ENCODE measurements at regions not wholly inside any gene's neighbourhood (a gene's known extent, or its start where the extent isn't known, plus 50 kb on each side); places are given as distances from the start of the nearest gene placed in this dataset.

DNA sequence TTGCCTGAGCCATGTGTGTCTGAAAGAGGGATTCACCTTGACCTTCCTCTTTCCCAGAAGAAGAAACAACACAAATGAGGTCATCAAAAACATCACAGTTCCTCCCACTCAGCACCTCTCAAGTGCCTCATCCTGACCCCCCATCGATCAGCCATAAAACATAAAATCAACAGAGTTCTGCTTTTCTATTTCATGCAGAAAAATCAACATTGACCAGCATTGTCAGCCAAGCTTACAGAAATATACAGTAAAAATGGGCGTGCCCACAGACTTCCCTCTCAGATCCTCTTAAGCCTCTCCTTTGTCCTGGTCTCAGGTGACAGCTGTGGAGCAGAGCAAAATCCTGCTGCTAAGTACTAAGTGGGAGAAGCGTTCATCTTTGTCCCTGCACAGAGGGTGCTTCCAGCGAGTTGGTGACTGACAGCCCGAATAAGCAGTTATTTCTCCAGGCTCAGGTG, 213.3 kb downstream of the OLFM4 start:
- no peak overlapping the region for H3K4me3 ChIP-seq (ENCODE audit: low read depth, low read length)
- H3K4me1 ChIP-seq (ENCODE audit: insufficient read depth) = no peaks in the 10 kb centered on the region
- no peak overlapping the region for H3K27ac ChIP-seq (ENCODE audit: low read depth)
- H3K36me3 ChIP-seq (ENCODE audit: insufficient read depth) = no peaks in the 10 kb centered on the region
- 71% methylated on average over 5 of the region's 5 CpGs for WGBS
- no peak for DNase-seq (ENCODE audit: extremely low spot score)

DNA sequence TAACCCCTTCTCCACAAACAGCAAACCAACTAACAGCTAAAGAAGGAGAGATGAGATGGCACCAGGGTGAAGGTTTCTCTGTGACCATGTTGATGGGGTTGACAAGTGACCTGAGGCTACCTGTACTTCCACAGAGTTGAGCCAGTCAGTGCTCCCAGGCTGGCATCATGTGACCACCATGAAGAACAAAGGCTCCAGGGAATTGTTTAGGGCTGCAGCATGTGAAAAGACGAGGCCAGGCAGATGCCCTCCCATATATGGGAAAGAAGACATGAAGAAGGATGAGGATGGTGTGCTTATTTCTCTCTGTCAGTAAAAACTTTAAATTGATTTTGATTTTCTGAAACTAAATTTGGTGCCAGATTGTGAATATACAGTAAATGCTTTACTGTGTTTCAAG, 220.6 kb downstream of the OLFM4 start:
- 46% methylated on average over 1 of the region's 1 CpG for WGBS
- no peak overlapping the region for H3K27ac ChIP-seq (ENCODE audit: low read depth)
- no peak for DNase-seq (ENCODE audit: extremely low spot score)
- H3K36me3 ChIP-seq (ENCODE audit: insufficient read depth) = no peaks in the 10 kb centered on the region
- H3K4me3 ChIP-seq (ENCODE audit: low read depth, low read length) = no peak overlapping the region
- no peaks in the 10 kb centered on the region for H3K4me1 ChIP-seq (ENCODE audit: insufficient read depth)

DNA sequence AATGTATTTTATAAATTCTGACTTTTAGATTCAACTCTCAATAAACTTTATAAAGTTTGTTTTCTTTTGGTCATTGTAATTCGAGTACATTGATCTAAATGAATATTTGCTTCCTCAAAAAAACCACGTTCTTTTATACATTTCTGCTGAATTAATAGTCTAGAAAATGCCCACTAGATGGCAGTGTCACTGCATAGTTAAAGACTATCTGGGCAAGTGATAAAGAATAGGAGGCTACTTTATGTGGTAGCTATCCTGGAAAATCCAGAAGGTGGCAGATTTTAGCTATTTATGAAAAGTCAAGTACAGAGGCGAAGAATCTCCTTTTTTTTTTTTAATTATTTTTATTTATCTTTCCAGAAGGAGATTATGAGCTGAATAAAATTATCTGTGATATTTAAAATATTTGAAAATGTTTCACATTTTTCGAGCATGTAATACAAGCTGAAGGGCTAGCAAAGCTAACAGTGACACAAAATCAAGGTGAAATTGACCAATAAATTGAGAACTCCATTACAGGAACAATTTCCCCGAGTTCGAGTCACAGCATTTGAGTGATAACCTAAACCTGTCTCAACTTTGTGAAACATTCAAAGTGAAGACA, 221.8 kb downstream of the OLFM4 start:
- Histone ChIP-seq H3K4me1 (ENCODE audit: insufficient read depth) (no peaks in the 10 kb centered on the region), H3K4me3 (ENCODE audit: low read depth, low read length) (no peak overlapping the region), H3K27ac (ENCODE audit: low read depth) (no peak overlapping the region), H3K36me3 (ENCODE audit: insufficient read depth) (no peaks in the 10 kb centered on the region)
- DNase-seq (ENCODE audit: extremely low spot score) = peak; percentile 74
- WGBS = 19% methylated on average over 6 of the region's 6 CpGs

DNA sequence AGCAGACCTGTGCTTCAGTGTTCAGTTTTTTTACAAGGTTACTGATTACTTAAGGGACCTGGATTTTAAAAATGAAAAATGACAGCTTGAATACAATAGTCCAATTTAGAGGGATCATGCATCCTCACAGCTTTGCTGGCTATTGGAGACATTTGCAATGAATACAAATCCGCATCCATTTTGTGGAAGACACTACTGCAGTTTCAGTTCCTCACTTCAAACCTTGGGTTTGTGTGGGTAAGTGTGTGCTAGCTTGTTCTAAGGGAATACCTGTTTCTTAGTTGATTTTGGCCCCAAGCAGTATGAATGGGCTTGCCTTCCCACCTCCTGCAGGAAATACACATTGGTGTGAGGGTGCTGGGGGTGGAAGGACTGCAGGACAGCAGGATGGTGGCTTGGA, 222.4 kb downstream of the OLFM4 start:
- DNase-seq (ENCODE audit: extremely low spot score) = no peak
- no peaks in the 10 kb centered on the region for H3K36me3 ChIP-seq (ENCODE audit: insufficient read depth)
- 83% methylated on average over 1 of the region's 1 CpG for WGBS
- H3K4me1 ChIP-seq (ENCODE audit: insufficient read depth) = no peaks in the 10 kb centered on the region
- H3K4me3 ChIP-seq (ENCODE audit: low read depth, low read length) = no peak overlapping the region
- no peak overlapping the region for H3K27ac ChIP-seq (ENCODE audit: low read depth)

DNA sequence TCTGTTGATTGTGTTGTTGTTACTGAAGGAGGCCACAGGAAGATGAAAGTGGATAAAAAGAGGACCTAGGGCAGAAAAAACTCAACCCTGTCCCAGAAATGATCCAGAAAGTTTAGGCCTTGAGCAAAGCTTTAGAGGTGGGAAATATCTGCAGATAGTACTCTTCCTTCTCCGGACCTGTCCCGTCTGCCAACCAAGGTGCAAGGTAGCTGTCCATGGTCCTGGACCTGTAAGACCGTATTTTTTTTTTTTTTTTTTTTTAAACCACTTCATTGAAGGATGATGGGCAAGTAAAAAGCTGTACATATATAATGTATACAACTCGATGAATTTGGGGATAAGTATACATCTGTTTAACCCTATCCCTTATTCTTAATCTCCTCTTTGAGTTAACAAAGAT, 225.9 kb downstream of the OLFM4 start:
- Histone ChIP-seq H3K36me3 (ENCODE audit: insufficient read depth) (no peaks in the 10 kb centered on the region), H3K4me1 (ENCODE audit: insufficient read depth) (no peaks in the 10 kb centered on the region), H3K4me3 (ENCODE audit: low read depth, low read length) (no peak overlapping the region), H3K27ac (ENCODE audit: low read depth) (no peak overlapping the region)
- 15% methylated on average over 4 of the region's 4 CpGs for WGBS
- no peak for DNase-seq (ENCODE audit: extremely low spot score)

DNA sequence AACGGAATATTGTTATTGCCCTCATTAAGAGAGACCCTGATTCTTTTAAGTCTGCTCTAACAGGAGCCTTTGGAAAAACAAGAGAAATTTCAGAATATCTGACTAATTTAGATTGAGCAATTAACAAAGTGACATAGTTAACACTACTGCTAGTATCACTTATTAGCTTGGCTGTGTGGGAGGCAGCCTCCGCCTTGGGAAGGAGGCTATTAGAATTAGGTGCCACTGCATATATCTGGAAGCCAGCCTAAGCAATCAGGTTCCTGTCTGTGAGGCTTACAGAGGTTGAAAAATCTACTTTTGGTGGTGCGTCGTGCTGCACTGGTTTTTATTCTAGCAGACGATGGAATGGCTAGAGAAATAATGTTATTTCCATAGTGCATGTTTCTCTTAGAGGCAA, 227.2 kb downstream of the OLFM4 start:
- Histone ChIP-seq H3K27ac (ENCODE audit: low read depth) (no peak overlapping the region), H3K4me3 (ENCODE audit: low read depth, low read length) (no peak overlapping the region), H3K36me3 (ENCODE audit: insufficient read depth) (no peaks in the 10 kb centered on the region), H3K4me1 (ENCODE audit: insufficient read depth) (no peaks in the 10 kb centered on the region)
- DNase-seq (ENCODE audit: extremely low spot score) = no peak
- 90% methylated on average over 5 of the region's 5 CpGs for WGBS

DNA sequence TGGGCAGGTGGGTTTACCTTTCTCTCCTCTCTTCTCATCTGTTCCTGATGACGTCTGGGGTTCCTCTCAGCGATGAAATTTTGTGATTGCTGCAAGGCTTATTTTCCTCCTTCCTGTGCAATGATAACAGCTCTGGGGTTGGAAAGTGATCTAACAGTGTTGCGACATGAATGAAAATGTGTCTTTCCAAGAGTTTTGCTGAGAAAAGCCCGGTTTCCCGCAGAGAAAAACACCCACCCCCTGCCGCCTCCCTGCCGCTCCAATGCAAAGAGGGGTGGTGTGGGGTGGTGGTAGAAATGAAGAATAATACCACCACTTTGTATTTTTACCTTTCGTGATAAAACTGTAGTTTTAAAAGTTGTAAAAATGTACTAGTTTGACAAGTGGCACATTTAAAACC, 232.0 kb downstream of the OLFM4 start:
- WGBS = 60% methylated on average over 8 of the region's 8 CpGs
- Histone ChIP-seq H3K4me3 (ENCODE audit: low read depth, low read length) (no peak overlapping the region), H3K36me3 (ENCODE audit: insufficient read depth) (no peaks in the 10 kb centered on the region), H3K27ac (ENCODE audit: low read depth) (no peak overlapping the region), H3K4me1 (ENCODE audit: insufficient read depth) (no peaks in the 10 kb centered on the region)
- DNase-seq (ENCODE audit: extremely low spot score) = no peak

DNA sequence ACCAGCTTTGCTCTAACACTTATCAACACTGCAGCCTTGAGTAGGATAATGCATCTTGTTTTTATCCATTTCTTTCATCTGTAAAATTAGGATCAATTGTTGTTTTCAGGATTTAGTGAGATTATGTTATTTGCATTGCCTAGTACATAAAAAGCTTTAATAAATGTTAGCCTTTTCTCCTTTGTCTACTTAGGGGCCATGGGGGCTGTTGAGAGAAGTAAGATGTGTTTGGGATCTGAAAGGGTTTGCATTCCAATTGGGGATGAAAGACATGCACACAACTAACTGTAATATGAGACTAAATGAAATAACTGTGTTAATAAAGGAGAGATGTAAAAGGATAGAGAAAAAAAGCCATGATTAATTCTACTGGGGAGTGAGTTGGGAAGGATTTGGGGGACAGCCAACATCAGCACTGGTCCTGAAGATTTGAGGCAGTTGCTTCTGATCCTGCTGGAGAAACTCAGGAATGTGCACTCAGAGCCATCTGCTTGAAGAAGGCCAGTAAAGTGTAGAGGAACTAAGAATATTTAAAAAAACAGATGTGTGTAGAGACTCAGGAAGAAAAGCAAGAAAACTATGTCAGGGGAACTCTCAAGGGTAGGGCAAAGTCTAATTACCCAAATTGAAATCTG, 236.3 kb downstream of the OLFM4 start:
- DNase-seq (ENCODE audit: extremely low spot score) = no peak
- H3K4me1 ChIP-seq (ENCODE audit: insufficient read depth) = no peaks in the 10 kb centered on the region
- no peaks in the 10 kb centered on the region for H3K36me3 ChIP-seq (ENCODE audit: insufficient read depth)
- no peak overlapping the region for H3K27ac ChIP-seq (ENCODE audit: low read depth)
- H3K4me3 ChIP-seq (ENCODE audit: low read depth, low read length) = no peak overlapping the region

DNA sequence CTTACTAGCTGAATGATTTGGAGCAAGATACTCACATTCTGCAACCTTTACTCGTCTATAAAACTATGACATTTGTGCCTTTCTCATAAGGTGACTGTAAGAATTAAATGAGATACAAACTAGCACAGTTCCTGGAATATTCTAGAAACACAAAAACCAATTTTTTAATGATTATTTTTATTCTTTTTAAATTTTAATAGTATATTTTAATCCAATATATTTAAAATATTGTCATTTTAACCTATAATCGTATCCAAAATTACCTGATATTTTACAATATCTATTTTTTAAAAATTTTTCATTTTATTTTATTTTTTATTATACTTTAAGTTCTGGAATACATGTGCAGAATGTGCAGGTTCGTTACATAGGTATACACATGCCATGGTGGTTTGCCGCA, 238.1 kb downstream of the OLFM4 start:
- 78% methylated on average over 4 of the region's 4 CpGs for WGBS
- Histone ChIP-seq H3K36me3 (ENCODE audit: insufficient read depth) (no peaks in the 10 kb centered on the region), H3K4me1 (ENCODE audit: insufficient read depth) (no peaks in the 10 kb centered on the region), H3K27ac (ENCODE audit: low read depth) (no peak overlapping the region), H3K4me3 (ENCODE audit: low read depth, low read length) (no peak overlapping the region)
- no peak for DNase-seq (ENCODE audit: extremely low spot score)

DNA sequence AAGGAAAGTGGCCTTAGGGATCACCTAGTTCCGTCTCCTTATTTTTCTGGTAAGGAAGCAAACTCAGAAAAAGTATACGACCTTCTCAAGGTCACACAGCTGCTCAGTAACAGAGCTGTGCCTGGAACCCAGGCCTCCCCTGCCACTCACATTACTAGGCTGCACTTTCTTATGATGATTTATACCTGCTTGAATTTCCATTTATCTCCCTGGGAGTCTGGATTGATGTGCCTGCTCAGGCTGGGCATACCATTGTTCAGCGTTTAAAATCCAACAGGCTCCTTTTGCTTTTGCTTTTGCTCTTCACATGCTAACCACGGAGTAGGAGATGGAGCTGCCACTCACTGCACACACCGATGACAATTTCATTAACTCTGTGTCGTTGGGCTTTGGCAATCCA, 241.0 kb downstream of the OLFM4 start:
- no peak for DNase-seq (ENCODE audit: extremely low spot score)
- H3K27ac ChIP-seq (ENCODE audit: low read depth) = no peak overlapping the region
- 75% methylated on average over 6 of the region's 6 CpGs for WGBS
- H3K36me3 ChIP-seq (ENCODE audit: insufficient read depth) = no peaks in the 10 kb centered on the region
- no peak overlapping the region for H3K4me3 ChIP-seq (ENCODE audit: low read depth, low read length)
- no peaks in the 10 kb centered on the region for H3K4me1 ChIP-seq (ENCODE audit: insufficient read depth)

DNA sequence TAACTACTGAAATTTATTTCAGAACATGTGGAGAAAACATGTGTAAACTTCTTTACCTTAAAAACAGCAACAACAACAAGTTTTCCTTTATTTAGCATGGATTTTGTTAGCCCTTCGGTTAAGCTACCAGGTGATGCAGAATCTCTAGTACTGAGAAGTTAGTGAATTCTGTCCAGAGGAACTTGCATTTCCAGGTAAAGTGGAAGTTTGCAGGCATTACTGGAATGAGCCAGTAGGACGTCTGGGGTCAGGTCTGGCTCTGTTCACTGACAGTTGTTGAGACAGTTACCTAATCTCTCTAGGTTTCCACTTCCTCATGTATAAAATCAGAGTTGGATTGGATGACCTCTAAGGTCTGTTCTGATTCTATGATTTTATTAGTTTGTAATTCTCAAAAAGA, 244.3 kb downstream of the OLFM4 start:
- no peaks in the 10 kb centered on the region for H3K36me3 ChIP-seq (ENCODE audit: insufficient read depth)
- 55% methylated on average over 2 of the region's 2 CpGs for WGBS
- H3K27ac ChIP-seq (ENCODE audit: low read depth) = no peak overlapping the region
- no peak overlapping the region for H3K4me3 ChIP-seq (ENCODE audit: low read depth, low read length)
- no peak for DNase-seq (ENCODE audit: extremely low spot score)
- no peaks in the 10 kb centered on the region for H3K4me1 ChIP-seq (ENCODE audit: insufficient read depth)

DNA sequence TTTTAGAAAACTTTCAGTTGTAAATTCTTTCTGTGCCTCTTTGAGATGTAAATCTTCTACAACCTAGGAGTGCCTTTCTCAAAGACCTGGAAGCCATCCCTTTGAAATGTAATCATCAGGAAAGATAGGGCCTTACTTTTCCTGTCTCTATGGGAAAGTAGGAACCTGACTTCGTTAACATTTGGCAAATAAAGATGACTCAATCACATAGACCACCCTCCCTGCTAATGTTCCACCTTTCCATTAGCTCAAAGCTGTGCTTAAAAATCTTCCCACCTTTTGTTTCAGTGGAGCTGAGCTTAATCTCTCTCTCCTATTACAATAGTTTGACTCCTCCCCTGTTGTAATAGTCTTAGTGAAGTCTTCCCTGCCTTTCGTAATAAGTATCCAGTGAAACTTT, 247.7 kb downstream of the OLFM4 start:
- H3K4me1 ChIP-seq (ENCODE audit: insufficient read depth) = no peaks in the 10 kb centered on the region
- no peak overlapping the region for H3K27ac ChIP-seq (ENCODE audit: low read depth)
- H3K36me3 ChIP-seq (ENCODE audit: insufficient read depth) = no peaks in the 10 kb centered on the region
- no peak overlapping the region for H3K4me3 ChIP-seq (ENCODE audit: low read depth, low read length)
- no peak for DNase-seq (ENCODE audit: extremely low spot score)
- WGBS = 28% methylated on average over 2 of the region's 2 CpGs

DNA sequence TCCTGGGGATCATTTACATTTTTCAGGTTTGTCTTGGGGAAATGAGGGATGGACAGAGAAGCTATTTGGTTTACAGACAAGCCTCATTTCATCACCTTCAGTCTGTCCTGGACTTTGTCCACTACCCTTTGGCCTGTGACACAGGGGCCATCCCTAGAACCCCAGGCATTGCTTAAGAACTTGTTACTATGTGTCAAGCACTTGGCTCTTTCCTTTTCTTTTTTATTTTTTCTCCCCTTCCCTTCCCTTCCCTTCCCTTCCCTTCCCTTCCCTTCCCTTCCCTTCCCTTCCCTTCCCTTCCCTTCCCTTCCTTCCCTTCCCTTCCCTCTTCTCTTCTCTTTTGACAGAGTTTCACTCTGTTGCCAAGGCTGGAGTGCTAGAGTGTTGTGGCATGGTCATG, 253.1 kb downstream of the OLFM4 start:
- no peak overlapping the region for H3K4me3 ChIP-seq (ENCODE audit: low read depth, low read length)
- H3K27ac ChIP-seq (ENCODE audit: low read depth) = no peak overlapping the region
- no peaks in the 10 kb centered on the region for H3K4me1 ChIP-seq (ENCODE audit: insufficient read depth)
- no peak for DNase-seq (ENCODE audit: extremely low spot score)
- H3K36me3 ChIP-seq (ENCODE audit: insufficient read depth) = no peaks in the 10 kb centered on the region

DNA sequence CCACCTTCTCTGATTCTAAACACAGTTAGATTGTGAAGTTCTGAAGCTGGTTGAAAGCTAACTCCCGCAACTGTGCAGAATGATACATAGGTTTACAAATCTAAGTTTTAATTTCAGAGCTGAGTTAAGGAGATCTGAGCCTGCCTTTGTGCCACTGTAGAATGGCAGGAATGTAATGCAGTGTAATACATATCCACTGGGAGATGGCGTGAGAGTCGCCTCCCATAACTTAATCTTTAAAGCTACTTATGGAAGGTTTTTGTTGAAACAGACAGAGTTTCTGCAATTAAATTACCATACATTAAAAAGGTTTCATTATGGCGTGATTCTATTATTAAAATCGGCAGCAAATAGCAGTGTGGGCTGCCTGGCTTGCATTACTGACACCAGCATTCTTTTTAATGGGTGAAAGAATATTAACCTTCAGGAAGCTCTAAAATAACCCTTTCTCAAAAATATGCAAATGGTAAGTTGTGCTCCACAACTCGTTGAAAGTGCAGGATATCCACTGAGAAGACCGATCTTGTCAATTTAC, 257.4 kb downstream of the OLFM4 start:
- WGBS = 72% methylated on average over 7 of the region's 7 CpGs
- Histone ChIP-seq H3K36me3 (ENCODE audit: insufficient read depth) (no peaks in the 10 kb centered on the region), H3K4me3 (ENCODE audit: low read depth, low read length) (no peak overlapping the region), H3K4me1 (ENCODE audit: insufficient read depth) (no peaks in the 10 kb centered on the region), H3K27ac (ENCODE audit: low read depth) (no peak overlapping the region)
- DNase-seq (ENCODE audit: extremely low spot score) = no peak
